AG04450 (cell line): ENCODE measurements at regions not wholly inside any gene's neighbourhood (a gene's known extent, or its start where the extent isn't known, plus 50 kb on each side); places are given as distances from the start of the nearest gene placed in this dataset.

Experiments
- CTCF ChIA-PET: fragments of 300-600, 350-600 bp; formaldehyde crosslinking; extraction: SDS; loops from one replicate; lab custom pipeline; 2022; ENCODE audit warnings: antibody characterized with exemption, inconsistent platforms; lab: Charles Lee
- POLR2A ChIA-PET: fragments of 350-600 bp; formaldehyde crosslinking; extraction: SDS; loops from one replicate; lab custom pipeline; 2021; ENCODE audit warnings: antibody characterized with exemption, inconsistent platforms; lab: Yijun Ruan, JAX
- DNase-seq: peaks from one replicate; pipeline ENCODE4 v3.0.0-alpha.2; 2011; ENCODE audit warnings: low read depth, low spot score
- H3K27ac ChIP-seq: one replicate; pipeline ENCODE4 v1.5.1; 2012; ENCODE audit warnings: low read depth, low read length, control low read depth
- H3K27me3 ChIP-seq: one replicate; pipeline ENCODE4 v1.6.0; 2012; ENCODE audit warnings: low read length; ENCODE audit not compliant: control insufficient read depth, insufficient read depth
- H3K4me3 ChIP-seq: 2 replicates; pipeline ENCODE4 v1.5.1; 2011; ENCODE audit warnings: mild to moderate bottlenecking, low read depth, low read length, control low read depth
- H3K9me3 ChIP-seq: 2 replicates; pipeline ENCODE4 v1.5.1; 2012; ENCODE audit warnings: low read length; ENCODE audit not compliant: control insufficient read depth, insufficient read depth
- CTCF ChIP-seq: IDR thresholded peaks from 2 replicates; pipeline ENCODE4 v1.5.1; 2011; ENCODE audit warnings: low read depth, low read length, control low read depth, inconsistent platforms

GRCh38 chr2:221167561-221167960 is 404.5 kb downstream of the EPHA4 start:
- Histone ChIP-seq H3K27ac (no peak overlapping the region), H3K4me3 (no peak overlapping the region), H3K9me3 (no peaks in the 10 kb centered on the region), H3K27me3 (no peaks in the 10 kb centered on the region)
- no peak for DNase-seq
- POLR2A ChIA-PET = no interaction called here
- TF ChIP-seq CTCF = no peak
- CTCF ChIA-PET = no interaction called here

DNA sequence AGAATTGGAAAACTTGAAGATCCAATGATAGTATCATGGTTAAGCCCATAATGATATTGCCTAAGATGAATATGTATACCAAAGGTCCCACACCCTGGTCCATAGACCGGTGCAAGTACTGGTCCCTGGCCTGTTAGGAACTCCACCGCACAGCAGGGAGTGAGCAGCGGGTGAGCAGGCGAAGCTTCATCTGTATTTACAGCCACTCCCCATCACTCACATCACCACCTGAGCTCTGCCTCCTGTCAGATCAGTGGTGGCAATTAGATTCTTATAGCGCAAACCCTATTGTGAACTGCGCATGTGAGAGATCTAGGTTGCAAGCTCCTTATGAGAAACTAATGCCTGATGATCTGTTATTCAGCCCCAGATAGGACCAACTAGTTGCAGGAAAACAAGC is 402.4 kb downstream of the EPHA4 start:
- DNase-seq = no peak
- CTCF ChIA-PET = no interaction called here
- no peaks in the 10 kb centered on the region for H3K27me3 ChIP-seq

DNA sequence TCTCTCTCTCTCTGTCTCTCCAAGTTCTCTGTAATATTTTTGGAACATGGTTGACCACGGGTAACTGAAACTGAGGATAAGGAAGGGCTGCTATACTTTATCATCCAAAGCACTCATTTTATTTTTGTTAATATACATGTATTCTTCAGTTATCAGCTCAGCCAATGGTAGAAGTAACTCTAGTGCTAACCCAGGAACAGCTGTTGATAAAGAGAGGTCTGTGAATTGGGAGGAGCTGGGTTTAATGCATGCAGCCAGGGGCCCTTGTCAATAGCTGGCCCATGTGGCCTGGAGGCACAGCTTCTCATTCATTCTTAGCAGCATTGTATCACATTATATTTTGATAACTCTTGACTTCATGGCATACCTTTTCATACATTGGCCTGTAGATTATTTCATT is 401.6 kb downstream of the EPHA4 start:
- no peak overlapping the region for H3K27ac ChIP-seq
- H3K9me3 ChIP-seq = no peaks in the 10 kb centered on the region
- DNase-seq = no peak
- H3K27me3 ChIP-seq = no peaks in the 10 kb centered on the region
- no peak for TF ChIP-seq CTCF
- ChIA-PET POLR2A (no interaction called here), CTCF (interaction anchor here (0.6 kb wide), 1 partner anchor 500 kb away, joined by 11 read pairs; no protein-coding TSS in a partner anchor)
- no peak overlapping the region for H3K4me3 ChIP-seq

More for the DNA sequence above, 402.4 kb downstream of the EPHA4 start:
- Histone ChIP-seq H3K9me3 (no peaks in the 10 kb centered on the region), H3K27ac (no peak overlapping the region), H3K4me3 (no peak overlapping the region)
- no peak for TF ChIP-seq CTCF
- POLR2A ChIA-PET = interaction anchor here (0.7 kb wide), 1 partner anchor 500 kb away, joined by 3 read pairs; no protein-coding TSS in a partner anchor

- ChIA-PET POLR2A (no interaction called here), CTCF (interaction anchor here (0.6 kb wide), 1 partner anchor 601 kb away, joined by 3 read pairs; no protein-coding TSS in a partner anchor)
- no peak for TF ChIP-seq CTCF
- Histone ChIP-seq H3K9me3 (no peaks in the 10 kb centered on the region), H3K27me3 (no peaks in the 10 kb centered on the region), H3K4me3 (no peak overlapping the region), H3K27ac (no peak overlapping the region)
- DNase-seq = no peak
Observed at GRCh38 chr2:221176667-221177066, 395.4 kb downstream of the EPHA4 start.

DNA sequence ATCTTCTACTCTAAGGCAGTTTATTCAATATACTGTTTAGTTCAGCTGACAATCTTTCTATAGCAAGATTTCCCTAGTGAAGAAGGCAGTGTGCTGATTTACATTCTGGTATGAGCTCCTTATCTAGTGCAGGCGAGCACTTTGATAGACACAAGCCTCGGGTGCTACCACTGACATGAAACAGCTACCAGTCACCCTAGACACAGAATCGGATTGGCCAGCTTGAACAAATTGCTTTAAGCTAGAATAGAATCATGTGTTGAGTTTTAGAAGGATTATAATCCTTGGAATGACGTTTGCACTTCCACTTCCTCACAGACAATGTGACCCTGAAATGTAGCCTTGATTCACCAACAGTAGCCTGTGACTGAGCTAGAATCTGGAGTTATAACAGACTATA is 394.0 kb downstream of the EPHA4 start:
- H3K4me3 ChIP-seq = no peak overlapping the region
- no peaks in the 10 kb centered on the region for H3K27me3 ChIP-seq
- no peak overlapping the region for H3K27ac ChIP-seq
- ChIA-PET POLR2A (no interaction called here), CTCF (no interaction called here)
- no peak for TF ChIP-seq CTCF
- no peaks in the 10 kb centered on the region for H3K9me3 ChIP-seq
- DNase-seq = no peak
